HEK293T (cell line): ENCODE measurements at regions not wholly inside any gene's neighbourhood (a gene's known extent, or its start where the extent isn't known, plus 50 kb on each side); places are given as distances from the start of the nearest gene placed in this dataset.

Experiments used
- CTCF ChIA-PET: fragments of 350-600 bp; formaldehyde crosslinking; extraction: SDS; loops from one replicate; lab custom pipeline; 2021; ENCODE audit warnings: antibody characterized with exemption, inconsistent platforms; lab: Yijun Ruan, JAX
- POLR2A ChIA-PET: fragments of 350-600 bp; formaldehyde crosslinking; extraction: SDS; loops from one replicate; lab custom pipeline; 2020; ENCODE audit warnings: antibody characterized with exemption, inconsistent platforms; lab: Yijun Ruan, JAX
- DNase-seq: peaks from one replicate; pipeline ENCODE4 v3.0.0; 2012; ENCODE audit warnings: mixed read lengths; ENCODE audit errors: extremely low spot score
- ARNT ChIP-seq: fragments of 450-650 bp; IDR thresholded peaks from 2 replicates; pipeline ENCODE4 v1.6.1; 2017; ENCODE audit warnings: mild to moderate bottlenecking
- BHLHE40 ChIP-seq: fragments of 450-650 bp; IDR thresholded peaks from 2 replicates; pipeline ENCODE4 v1.6.1; 2016; ENCODE audit warnings: mild to moderate bottlenecking, moderate library complexity, borderline replicate concordance
- CTBP1 ChIP-seq: fragments of 450-650 bp; IDR thresholded peaks from 2 replicates; pipeline ENCODE4 v1.6.1; 2016; ENCODE audit warnings: borderline replicate concordance
- ELF4 ChIP-seq: fragments of 450-650 bp; IDR thresholded peaks from 2 replicates; pipeline ENCODE4 v1.6.1; 2017; ENCODE audit warnings: antibody characterized with exemption
- FOXA1 ChIP-seq: fragments of 450-650 bp; IDR thresholded peaks from 2 replicates; pipeline ENCODE4 v1.6.1; 2016; ENCODE audit warnings: mild to moderate bottlenecking
- FOXK2 ChIP-seq: fragments of 450-650 bp; IDR thresholded peaks from 2 replicates; pipeline ENCODE4 v1.6.1; 2016; ENCODE audit warnings: mild to moderate bottlenecking
- FOXM1 ChIP-seq: fragments of 450-650 bp; IDR thresholded peaks from 2 replicates; pipeline ENCODE4 v1.6.1; 2017; ENCODE audit warnings: mild to moderate bottlenecking, borderline replicate concordance
- HDGF ChIP-seq: fragments of 450-650 bp; IDR thresholded peaks from 2 replicates; pipeline ENCODE4 v1.6.1; 2017; ENCODE audit warnings: antibody characterized with exemption, borderline replicate concordance
- L3MBTL2 ChIP-seq: fragments of 450-650 bp; conservative IDR thresholded peaks from 2 replicates; pipeline ENCODE4 v1.6.1; 2016; ENCODE audit warnings: mild to moderate bottlenecking
- LEF1 ChIP-seq: fragments of 450-650 bp; IDR thresholded peaks from 2 replicates; pipeline ENCODE4 v1.6.1; 2017; ENCODE audit warnings: mild to moderate bottlenecking, borderline replicate concordance
- NFRKB ChIP-seq: fragments of 450-650 bp; IDR thresholded peaks from 2 replicates; pipeline ENCODE4 v1.6.1; 2016; ENCODE audit warnings: mild to moderate bottlenecking, moderate library complexity
- SP1 ChIP-seq: fragments of 450-650 bp; IDR thresholded peaks from 2 replicates; pipeline ENCODE4 v1.6.1; 2017
- SUZ12 ChIP-seq: fragments of 450-650 bp; IDR thresholded peaks from 2 replicates; pipeline ENCODE4 v1.6.1; 2016; ENCODE audit warnings: mild to moderate bottlenecking
- TARDBP ChIP-seq: fragments of 450-650 bp; IDR thresholded peaks from 2 replicates; pipeline ENCODE4 v1.6.1; 2016
- ZNF384 ChIP-seq: fragments of 450-650 bp; IDR thresholded peaks from 2 replicates; pipeline ENCODE4 v1.6.1; 2016
- TF ChIP-seq, protein P1 (sequence below): fragments of 450-650 bp; IDR thresholded peaks from 2 replicates; pipeline ENCODE4 v1.6.1; 2016

DNA sequence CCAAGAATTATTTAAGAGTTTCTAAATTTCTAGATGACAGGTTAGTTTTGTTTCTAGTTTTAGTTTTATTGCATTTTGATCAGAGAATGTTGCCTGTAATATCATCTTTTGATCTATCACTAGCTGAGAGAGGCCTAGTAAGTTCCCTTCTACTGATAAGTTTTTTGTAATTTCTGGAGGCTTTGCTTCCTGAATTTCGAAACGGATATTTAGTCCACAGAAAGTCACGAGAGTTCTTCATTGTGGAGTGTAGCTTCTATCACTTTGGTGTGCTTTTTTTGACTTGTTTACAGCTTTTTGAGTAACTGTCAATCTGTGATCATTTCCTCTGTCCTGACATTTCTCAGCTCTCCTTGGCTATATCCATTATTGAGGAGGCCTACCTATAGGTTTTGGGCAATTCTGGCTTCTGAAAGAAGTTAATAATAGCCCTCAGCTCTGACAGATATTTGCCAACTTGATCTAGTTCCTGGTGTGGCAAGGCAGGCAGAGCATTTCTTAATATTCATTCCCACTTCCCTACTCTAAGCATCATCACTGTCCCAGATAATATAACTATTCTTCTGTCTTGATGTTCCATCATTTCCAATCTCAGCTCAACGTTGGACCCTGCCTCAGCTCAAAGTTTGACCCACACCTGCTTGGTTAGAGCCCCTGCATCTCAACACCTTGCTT is 171.3 kb downstream of the BLID start:
- no peak for DNase-seq

DNA sequence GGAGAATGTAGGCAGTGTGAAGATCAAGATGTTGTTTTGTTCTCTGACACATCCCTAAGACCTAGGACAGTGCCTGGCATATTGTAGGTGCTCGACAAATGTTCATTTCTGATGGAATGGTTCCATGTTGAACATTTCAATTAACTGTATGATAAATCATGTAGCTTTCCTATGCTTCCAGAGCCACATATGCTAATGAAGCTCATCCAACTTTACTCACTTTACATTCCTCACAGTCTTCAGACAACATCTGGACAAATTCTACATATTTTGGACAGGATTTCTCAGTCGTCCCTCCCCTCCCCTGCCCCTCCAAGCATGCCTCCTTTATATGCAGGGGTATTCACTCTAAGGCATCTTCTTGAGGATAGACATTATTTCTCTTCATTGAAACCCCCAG is 177.9 kb downstream of the BLID start:
- POLR2A ChIA-PET: no interaction called here
- CTCF ChIA-PET: no interaction called here
- DNase-seq: no peak
- TF ChIP-seq FOXK2 (no peak), ZNF384 (no peak), CTBP1 (no peak), NFRKB (no peak), FOXM1 (no peak), SUZ12 (no peak), ELF4 (no peak), HDGF (no peak), FOXA1 (no peak), L3MBTL2 (no peak), LEF1 (no peak), ARNT (no peak), BHLHE40 (no peak), TARDBP (no peak)
- TF ChIP-seq, protein P1, sequence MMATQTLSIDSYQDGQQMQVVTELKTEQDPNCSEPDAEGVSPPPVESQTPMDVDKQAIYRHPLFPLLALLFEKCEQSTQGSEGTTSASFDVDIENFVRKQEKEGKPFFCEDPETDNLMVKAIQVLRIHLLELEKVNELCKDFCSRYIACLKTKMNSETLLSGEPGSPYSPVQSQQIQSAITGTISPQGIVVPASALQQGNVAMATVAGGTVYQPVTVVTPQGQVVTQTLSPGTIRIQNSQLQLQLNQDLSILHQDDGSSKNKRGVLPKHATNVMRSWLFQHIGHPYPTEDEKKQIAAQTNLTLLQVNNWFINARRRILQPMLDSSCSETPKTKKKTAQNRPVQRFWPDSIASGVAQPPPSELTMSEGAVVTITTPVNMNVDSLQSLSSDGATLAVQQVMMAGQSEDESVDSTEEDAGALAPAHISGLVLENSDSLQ: no peak

More for the DNA sequence above, 171.3 kb downstream of the BLID start:
- CTCF ChIA-PET: interaction anchor here (0.6 kb wide), 1 partner anchor 20 kb away, joined by 3 read pairs; no protein-coding TSS in a partner anchor
- TF ChIP-seq ZNF384 (no peak), ELF4 (no peak), FOXM1 (no peak), FOXA1 (no peak), SP1 (no peak), TARDBP (no peak), LEF1 (no peak), NFRKB (no peak), FOXK2 (no peak), SUZ12 (no peak), ARNT (no peak), BHLHE40 (no peak), HDGF (no peak)
- TF ChIP-seq, protein P1: no peak
- POLR2A ChIA-PET: no interaction called here

- CTCF ChIA-PET: interaction anchor here (0.6 kb wide), 1 partner anchor 284 kb away, joined by 4 read pairs; no protein-coding TSS in a partner anchor
- no peak for DNase-seq
- TF ChIP-seq LEF1 (no peak), CTBP1 (no peak), FOXA1 (no peak), HDGF (no peak), FOXK2 (no peak)
- POLR2A ChIA-PET: no interaction called here
Observed at GRCh38 chr11:121936781-121937447, 179.1 kb downstream of the BLID start.

DNA sequence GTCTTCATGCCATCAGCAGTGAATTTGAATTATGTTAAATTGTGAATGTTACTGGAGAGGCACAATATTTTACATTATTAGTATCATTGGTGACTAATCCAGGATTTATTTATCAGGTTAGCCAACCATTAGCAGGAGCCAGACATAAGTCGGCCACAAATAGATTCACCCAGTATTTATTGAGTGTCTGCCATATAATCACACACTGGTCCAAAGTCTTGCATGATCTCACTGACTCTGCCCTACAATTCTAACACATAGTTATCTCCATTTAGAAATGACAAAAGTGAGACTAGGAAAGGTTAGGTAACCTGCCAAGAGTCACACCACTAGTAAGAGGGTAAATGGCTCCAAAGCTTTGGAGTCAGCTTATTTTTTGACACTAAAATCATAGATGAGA is 179.6 kb downstream of the BLID start:
- TF ChIP-seq, protein P1: no peak
- TF ChIP-seq NFRKB (no peak), FOXK2 (no peak), FOXA1 (no peak), BHLHE40 (no peak), L3MBTL2 (no peak), ELF4 (no peak), LEF1 (no peak), FOXM1 (no peak)
- ChIA-PET POLR2A (no interaction called here), CTCF (no interaction called here)
- DNase-seq: no peak

DNA sequence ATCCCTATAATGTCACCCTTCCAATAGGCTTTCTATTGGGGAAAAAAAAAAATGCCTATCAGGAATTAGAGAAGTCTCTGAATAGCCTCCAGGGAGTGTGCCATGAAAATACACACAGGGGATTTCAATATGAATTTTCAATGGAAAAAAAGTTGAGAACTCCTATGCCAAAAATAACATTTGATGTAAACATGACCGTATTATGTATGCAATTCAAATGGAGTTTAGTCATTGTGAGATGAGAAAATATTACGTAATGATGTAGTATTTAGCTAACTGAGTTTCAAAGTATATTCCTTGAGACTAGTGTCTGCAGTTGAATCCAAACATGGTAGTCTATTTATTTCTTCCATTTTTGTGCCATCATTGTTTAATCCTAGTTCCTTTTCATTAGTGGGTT is 182.3 kb downstream of the BLID start:
- TF ChIP-seq NFRKB (no peak), BHLHE40 (no peak)
- no peak for DNase-seq
- POLR2A ChIA-PET: no interaction called here
- CTCF ChIA-PET: no interaction called here

GRCh38 chr11:121933294-121933693 is 182.7 kb downstream of the BLID start:
- CTCF ChIA-PET: no interaction called here
- TF ChIP-seq TARDBP (no peak), L3MBTL2 (no peak), SUZ12 (no peak), FOXK2 (no peak)
- POLR2A ChIA-PET: no interaction called here
- no peak for DNase-seq

GRCh38 chr11:121932646-121933185 is 183.3 kb downstream of the BLID start:
- ChIA-PET POLR2A (no interaction called here), CTCF (no interaction called here)
- DNase-seq: no peak
- no peak for TF ChIP-seq ARNT
- TF ChIP-seq FOXK2: no peak
- TF ChIP-seq SP1: no peak
- TF ChIP-seq TARDBP: no peak
- TF ChIP-seq BHLHE40: no peak
- TF ChIP-seq, protein P1: no peak
- TF ChIP-seq LEF1: no peak
- no peak for TF ChIP-seq ZNF384
- TF ChIP-seq CTBP1: no peak
- no peak for TF ChIP-seq HDGF
- no peak for TF ChIP-seq NFRKB
- TF ChIP-seq SUZ12: no peak
- no peak for TF ChIP-seq FOXM1
- no peak for TF ChIP-seq L3MBTL2
- TF ChIP-seq FOXA1: no peak
- no peak for TF ChIP-seq ELF4
